Liver (tissue), 8 donors: ENCODE measurements at regions not wholly inside any gene's neighbourhood (a gene's known extent, or its start where the extent isn't known, plus 50 kb on each side); places are given as distances from the start of the nearest gene placed in this dataset.

Experiments used
- DNase-seq: peaks from one replicate; pipeline ENCODE4 v3.0.0-alpha.2; 2017; ENCODE audit warnings: low spot score
- H3K27ac ChIP-seq, 2 donors: one replicate each; pipeline ENCODE4 v1.7.0; 2013; ENCODE audit warnings: inconsistent platforms in 2 of 2, low read length in 2 of 2, control low read depth in 1 of 2, low read depth in 1 of 2, mild to moderate bottlenecking in 1 of 2
- H3K27me3 ChIP-seq, 4 donors: one replicate each; pipeline versions ENCODE4 v1.6.1 to v1.7.0; 2013; ENCODE audit warnings: low read length in 3 of 4, inconsistent platforms in 1 of 4, mild to moderate bottlenecking in 1 of 4, moderate library complexity in 1 of 4; ENCODE audit not compliant: control insufficient read depth in 4 of 4, insufficient read depth in 4 of 4
- H3K36me3 ChIP-seq, 4 donors: one replicate each; pipeline versions ENCODE4 v1.6.1 to v1.7.0; 2013; ENCODE audit warnings: low read length in 3 of 4, mild to moderate bottlenecking in 3 of 4, low read depth in 1 of 4, moderate library complexity in 1 of 4; ENCODE audit not compliant: control insufficient read depth in 4 of 4, insufficient read depth in 3 of 4
- H3K4me1 ChIP-seq, 4 donors: one replicate each; pipeline versions ENCODE4 v1.6.1 to v1.7.0; 2013; ENCODE audit warnings: low read length in 3 of 4, mild to moderate bottlenecking in 3 of 4, moderate library complexity in 1 of 4; ENCODE audit not compliant: control insufficient read depth in 4 of 4, insufficient read depth in 4 of 4
- H3K4me3 ChIP-seq, 3 donors: one replicate each; pipeline versions ENCODE4 v1.6.1 to v1.7.0; 2013; ENCODE audit warnings: low read length in 3 of 3, control low read depth in 1 of 3, low read depth in 1 of 3, mild to moderate bottlenecking in 1 of 3
- H3K9ac ChIP-seq, 2 donors: one replicate each; pipeline ENCODE4 v1.7.0; 2013; ENCODE audit warnings: low read length in 2 of 2, mild to moderate bottlenecking in 2 of 2, moderate library complexity in 2 of 2, control low read depth in 1 of 2, low read depth in 1 of 2
- H3K9me3 ChIP-seq, 4 donors: one replicate each; pipeline versions ENCODE4 v1.6.1 to v1.7.0; 2013; ENCODE audit warnings: low read length in 3 of 4; ENCODE audit not compliant: control insufficient read depth in 4 of 4
- EGR1 ChIP-seq, 2 donors: IDR thresholded peaks; 2 replicates each; pipeline ENCODE4 v1.6.1; 2016 to 2018; ENCODE audit warnings: antibody characterized with exemption in 2 of 2, low read depth in 2 of 2
- FOXA2 ChIP-seq: IDR thresholded peaks from 2 replicates; pipeline ENCODE4 v1.6.1; 2016; ENCODE audit warnings: antibody characterized with exemption
- GABPA ChIP-seq, 2 donors: IDR thresholded peaks in 1 of 2; conservative IDR thresholded peaks in 1 of 2; 2 replicates each; pipeline ENCODE4 v1.6.1; 2016; ENCODE audit warnings: antibody characterized with exemption in 2 of 2, mild to moderate bottlenecking in 1 of 2, moderate library complexity in 1 of 2
- HNF4A ChIP-seq, 2 donors: conservative IDR thresholded peaks; 2 replicates each; pipeline ENCODE4 v1.6.1; 2016; ENCODE audit warnings: antibody characterized with exemption in 2 of 2, mild to moderate bottlenecking in 2 of 2
- HNF4G ChIP-seq: IDR thresholded peaks from 2 replicates; pipeline ENCODE4 v1.6.1; 2016; ENCODE audit warnings: antibody characterized with exemption
- JUND ChIP-seq, 2 donors: IDR thresholded peaks; 2 replicates each; pipeline ENCODE4 v1.6.1; 2016; ENCODE audit warnings: antibody characterized with exemption in 2 of 2
- NR2F2 ChIP-seq: IDR thresholded peaks from 2 replicates; pipeline ENCODE4 v1.6.1; 2016; ENCODE audit warnings: antibody characterized with exemption
- RAD21 ChIP-seq, 2 donors: IDR thresholded peaks; 2 replicates each; pipeline ENCODE4 v1.6.1; 2016; ENCODE audit warnings: antibody characterized with exemption in 2 of 2, mild to moderate bottlenecking in 2 of 2
- RXRA ChIP-seq, 2 donors: IDR thresholded peaks; 2 replicates each; pipeline ENCODE4 v1.6.1; 2017 to 2018; ENCODE audit warnings: antibody characterized with exemption in 2 of 2, mild to moderate bottlenecking in 1 of 2
- SP1 ChIP-seq: IDR thresholded peaks from 2 replicates; pipeline ENCODE4 v1.6.1; 2018; ENCODE audit warnings: antibody characterized with exemption, mild to moderate bottlenecking
- TAF1 ChIP-seq: conservative IDR thresholded peaks from 2 replicates; pipeline ENCODE4 v1.6.1; 2016; ENCODE audit warnings: antibody characterized with exemption, mild to moderate bottlenecking
- YY1 ChIP-seq: IDR thresholded peaks from 2 replicates; pipeline ENCODE4 v1.6.1; 2016; ENCODE audit warnings: antibody characterized with exemption, mild to moderate bottlenecking
- whole genome bisulfite sequencing: extraction: QIAGEN DNeasy Blood & Tissue Kit; methylation state at CpG from one replicate; pipeline ENCODE4 v1.1.7; 2013; 5-methylcytosine and 5-hydroxymethylcytosine counted together
- TF ChIP-seq, protein P1 (sequence below): IDR thresholded peaks from 2 replicates; pipeline ENCODE4 v1.6.1; 2016; ENCODE audit warnings: antibody characterized with exemption
- TF ChIP-seq, protein P2 (sequence below): IDR thresholded peaks from 2 replicates; pipeline ENCODE4 v1.6.1; 2016; ENCODE audit warnings: antibody characterized with exemption
- TF ChIP-seq, protein P3 (sequence below): IDR thresholded peaks from 2 replicates; pipeline ENCODE4 v1.6.1; 2016; ENCODE audit warnings: antibody characterized with exemption, mild to moderate bottlenecking
- TF ChIP-seq, protein P4 (sequence below): fragments of 150-350 bp; IDR thresholded peaks from 2 replicates; pipeline ENCODE4 v1.5.1; 2017; ENCODE audit warnings: improper control_type of control experiment, low read depth, low read length; ENCODE audit not compliant: missing input control
- TF ChIP-seq, protein P5 (sequence below): IDR thresholded peaks from 2 replicates; pipeline ENCODE4 v1.6.1; 2016; ENCODE audit warnings: antibody characterized with exemption
- donor health status: healthy.
- donor health status: healthy.
- donor health status: healthy.
- donor health status: healthy.
- donor health status: healthy.

DNA sequence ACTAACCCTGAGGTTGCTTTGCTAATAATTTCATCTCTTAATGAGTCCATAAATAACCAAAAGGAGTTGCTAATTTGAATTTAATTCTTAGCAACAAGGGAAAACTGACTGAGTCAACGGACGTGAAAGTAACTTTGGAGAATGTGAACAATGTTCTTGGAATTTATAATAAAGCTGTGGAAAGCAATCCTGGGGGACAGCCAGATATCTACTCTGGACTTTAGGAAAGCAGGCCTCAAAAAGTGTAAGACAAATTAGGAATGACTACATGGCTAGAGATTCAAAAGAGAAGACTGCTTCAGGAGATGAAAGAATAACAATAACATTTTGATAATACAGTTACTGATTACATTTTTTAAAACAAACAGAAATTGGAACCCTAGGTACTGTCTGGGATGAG lies 318.4 kb upstream of the COL8A1 start:
- 78% methylated on average over 2 of the region's 2 CpGs for WGBS
- no peaks in the 10 kb centered on the region for H3K4me1 ChIP-seq
- TF ChIP-seq NR2F2 (no peak), TAF1 (no peak), HNF4A (conservative IDR thresholded peaks at IDR 0.05) (no peak), HNF4G (no peak), JUND (IDR thresholded peaks at IDR 0.05) (no peak), SP1 (no peak), RAD21 (IDR thresholded peaks at IDR 0.05) (no peak), FOXA2 (no peak), GABPA (IDR thresholded peaks at IDR 0.05 in 1 of 2, conservative IDR thresholded peaks at IDR 0.05 in 1 of 2) (no peak), YY1 (no peak), RXRA (IDR thresholded peaks at IDR 0.05) (no peak), EGR1 (IDR thresholded peaks at IDR 0.05; ENCODE audit: low read depth in 2 of 2) (no peak)
- TF ChIP-seq, protein P1, sequence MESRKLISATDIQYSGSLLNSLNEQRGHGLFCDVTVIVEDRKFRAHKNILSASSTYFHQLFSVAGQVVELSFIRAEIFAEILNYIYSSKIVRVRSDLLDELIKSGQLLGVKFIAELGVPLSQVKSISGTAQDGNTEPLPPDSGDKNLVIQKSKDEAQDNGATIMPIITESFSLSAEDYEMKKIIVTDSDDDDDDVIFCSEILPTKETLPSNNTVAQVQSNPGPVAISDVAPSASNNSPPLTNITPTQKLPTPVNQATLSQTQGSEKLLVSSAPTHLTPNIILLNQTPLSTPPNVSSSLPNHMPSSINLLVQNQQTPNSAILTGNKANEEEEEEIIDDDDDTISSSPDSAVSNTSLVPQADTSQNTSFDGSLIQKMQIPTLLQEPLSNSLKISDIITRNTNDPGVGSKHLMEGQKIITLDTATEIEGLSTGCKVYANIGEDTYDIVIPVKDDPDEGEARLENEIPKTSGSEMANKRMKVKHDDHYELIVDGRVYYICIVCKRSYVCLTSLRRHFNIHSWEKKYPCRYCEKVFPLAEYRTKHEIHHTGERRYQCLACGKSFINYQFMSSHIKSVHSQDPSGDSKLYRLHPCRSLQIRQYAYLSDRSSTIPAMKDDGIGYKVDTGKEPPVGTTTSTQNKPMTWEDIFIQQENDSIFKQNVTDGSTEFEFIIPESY = no peak
- TF ChIP-seq, protein P2, sequence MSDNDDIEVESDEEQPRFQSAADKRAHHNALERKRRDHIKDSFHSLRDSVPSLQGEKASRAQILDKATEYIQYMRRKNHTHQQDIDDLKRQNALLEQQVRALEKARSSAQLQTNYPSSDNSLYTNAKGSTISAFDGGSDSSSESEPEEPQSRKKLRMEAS = no peak
- TF ChIP-seq, protein P3, sequence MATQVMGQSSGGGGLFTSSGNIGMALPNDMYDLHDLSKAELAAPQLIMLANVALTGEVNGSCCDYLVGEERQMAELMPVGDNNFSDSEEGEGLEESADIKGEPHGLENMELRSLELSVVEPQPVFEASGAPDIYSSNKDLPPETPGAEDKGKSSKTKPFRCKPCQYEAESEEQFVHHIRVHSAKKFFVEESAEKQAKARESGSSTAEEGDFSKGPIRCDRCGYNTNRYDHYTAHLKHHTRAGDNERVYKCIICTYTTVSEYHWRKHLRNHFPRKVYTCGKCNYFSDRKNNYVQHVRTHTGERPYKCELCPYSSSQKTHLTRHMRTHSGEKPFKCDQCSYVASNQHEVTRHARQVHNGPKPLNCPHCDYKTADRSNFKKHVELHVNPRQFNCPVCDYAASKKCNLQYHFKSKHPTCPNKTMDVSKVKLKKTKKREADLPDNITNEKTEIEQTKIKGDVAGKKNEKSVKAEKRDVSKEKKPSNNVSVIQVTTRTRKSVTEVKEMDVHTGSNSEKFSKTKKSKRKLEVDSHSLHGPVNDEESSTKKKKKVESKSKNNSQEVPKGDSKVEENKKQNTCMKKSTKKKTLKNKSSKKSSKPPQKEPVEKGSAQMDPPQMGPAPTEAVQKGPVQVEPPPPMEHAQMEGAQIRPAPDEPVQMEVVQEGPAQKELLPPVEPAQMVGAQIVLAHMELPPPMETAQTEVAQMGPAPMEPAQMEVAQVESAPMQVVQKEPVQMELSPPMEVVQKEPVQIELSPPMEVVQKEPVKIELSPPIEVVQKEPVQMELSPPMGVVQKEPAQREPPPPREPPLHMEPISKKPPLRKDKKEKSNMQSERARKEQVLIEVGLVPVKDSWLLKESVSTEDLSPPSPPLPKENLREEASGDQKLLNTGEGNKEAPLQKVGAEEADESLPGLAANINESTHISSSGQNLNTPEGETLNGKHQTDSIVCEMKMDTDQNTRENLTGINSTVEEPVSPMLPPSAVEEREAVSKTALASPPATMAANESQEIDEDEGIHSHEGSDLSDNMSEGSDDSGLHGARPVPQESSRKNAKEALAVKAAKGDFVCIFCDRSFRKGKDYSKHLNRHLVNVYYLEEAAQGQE = no peak
- TF ChIP-seq, protein P4, sequence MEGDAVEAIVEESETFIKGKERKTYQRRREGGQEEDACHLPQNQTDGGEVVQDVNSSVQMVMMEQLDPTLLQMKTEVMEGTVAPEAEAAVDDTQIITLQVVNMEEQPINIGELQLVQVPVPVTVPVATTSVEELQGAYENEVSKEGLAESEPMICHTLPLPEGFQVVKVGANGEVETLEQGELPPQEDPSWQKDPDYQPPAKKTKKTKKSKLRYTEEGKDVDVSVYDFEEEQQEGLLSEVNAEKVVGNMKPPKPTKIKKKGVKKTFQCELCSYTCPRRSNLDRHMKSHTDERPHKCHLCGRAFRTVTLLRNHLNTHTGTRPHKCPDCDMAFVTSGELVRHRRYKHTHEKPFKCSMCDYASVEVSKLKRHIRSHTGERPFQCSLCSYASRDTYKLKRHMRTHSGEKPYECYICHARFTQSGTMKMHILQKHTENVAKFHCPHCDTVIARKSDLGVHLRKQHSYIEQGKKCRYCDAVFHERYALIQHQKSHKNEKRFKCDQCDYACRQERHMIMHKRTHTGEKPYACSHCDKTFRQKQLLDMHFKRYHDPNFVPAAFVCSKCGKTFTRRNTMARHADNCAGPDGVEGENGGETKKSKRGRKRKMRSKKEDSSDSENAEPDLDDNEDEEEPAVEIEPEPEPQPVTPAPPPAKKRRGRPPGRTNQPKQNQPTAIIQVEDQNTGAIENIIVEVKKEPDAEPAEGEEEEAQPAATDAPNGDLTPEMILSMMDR = no peak
- TF ChIP-seq, protein P5, sequence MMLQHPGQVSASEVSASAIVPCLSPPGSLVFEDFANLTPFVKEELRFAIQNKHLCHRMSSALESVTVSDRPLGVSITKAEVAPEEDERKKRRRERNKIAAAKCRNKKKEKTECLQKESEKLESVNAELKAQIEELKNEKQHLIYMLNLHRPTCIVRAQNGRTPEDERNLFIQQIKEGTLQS = no peak
- H3K9me3 ChIP-seq = peaks cover 0 to 1% (median 0%) of the 10 kb centered on the region in 4 donors
- no peak overlapping the region for H3K4me3 ChIP-seq
- no peak for DNase-seq
- no peak overlapping the region for H3K9ac ChIP-seq
- H3K27me3 ChIP-seq = no peaks in the 10 kb centered on the region
- no peaks in the 10 kb centered on the region for H3K36me3 ChIP-seq
- H3K27ac ChIP-seq = no peak overlapping the region

DNA sequence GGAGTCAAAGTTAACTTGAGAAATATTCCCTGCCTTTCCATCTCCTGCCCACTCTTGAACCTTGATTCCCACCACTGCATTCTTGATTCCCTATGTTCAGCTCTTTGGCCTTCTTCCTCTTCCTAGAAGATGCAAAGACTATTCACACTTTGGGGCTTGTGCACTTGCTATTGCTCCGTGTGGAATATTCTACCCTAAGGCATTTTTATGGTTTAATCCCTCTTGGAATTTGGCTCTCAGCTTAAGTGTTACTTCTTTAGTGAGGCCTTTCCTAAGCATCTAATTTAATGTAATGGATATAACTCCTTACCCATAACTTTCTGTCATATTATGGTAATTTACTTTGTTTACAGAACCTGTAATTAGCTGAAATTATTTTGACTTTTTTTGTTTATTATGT lies 318.9 kb upstream of the COL8A1 start:
- TF ChIP-seq TAF1 = no peak
- TF ChIP-seq FOXA2 = no peak
- TF ChIP-seq GABPA (IDR thresholded peaks at IDR 0.05 in 1 of 2, conservative IDR thresholded peaks at IDR 0.05 in 1 of 2) = no peak
- TF ChIP-seq JUND (IDR thresholded peaks at IDR 0.05) = no peak
- TF ChIP-seq, protein P1 = no peak
- TF ChIP-seq RXRA (IDR thresholded peaks at IDR 0.05) = no peak
- TF ChIP-seq, protein P3 = no peak

More for the DNA sequence above, 318.9 kb upstream of the COL8A1 start:
- DNase-seq = no peak
- 75% methylated on average over 1 of the region's 1 CpG for WGBS
- no peaks in the 10 kb centered on the region for H3K4me1 ChIP-seq
- no peaks in the 10 kb centered on the region for H3K36me3 ChIP-seq
- H3K27me3 ChIP-seq = no peaks in the 10 kb centered on the region
- H3K9ac ChIP-seq = no peak overlapping the region
- no peak overlapping the region for H3K4me3 ChIP-seq
- no peak overlapping the region for H3K27ac ChIP-seq
- H3K9me3 ChIP-seq = peaks cover 0 to 1% (median 0%) of the 10 kb centered on the region in 4 donors
